T47D (cell line): ENCODE measurements at regions not wholly inside any gene's neighbourhood (a gene's known extent, or its start where the extent isn't known, plus 50 kb on each side); places are given as distances from the start of the nearest gene placed in this dataset.
A peak's percentile ranks its signal among the peaks of the same experiment; 100 is the strongest.

ENCODE experiments used
- DNase-seq, 2 experiments: peaks; one replicate each; pipeline versions ENCODE4 v3.0.0 to v3.0.0-alpha.2; 2011 to 2012; ENCODE audit warnings: low read depth in 1 of 2, low spot score in 1 of 2
- JUND ChIP-seq: IDR thresholded peaks from 2 replicates; pipeline ENCODE4 v1.6.1; 2012; ENCODE audit warnings: low read depth
- in situ Hi-C: cut with HindIII; loops from 2 replicates; pipeline ENCODE4 v1.10.0; 2016; ENCODE audit warnings: low sequenced_read_pairs, low pct_unique_long_range_greater_than_20kb

DNA sequence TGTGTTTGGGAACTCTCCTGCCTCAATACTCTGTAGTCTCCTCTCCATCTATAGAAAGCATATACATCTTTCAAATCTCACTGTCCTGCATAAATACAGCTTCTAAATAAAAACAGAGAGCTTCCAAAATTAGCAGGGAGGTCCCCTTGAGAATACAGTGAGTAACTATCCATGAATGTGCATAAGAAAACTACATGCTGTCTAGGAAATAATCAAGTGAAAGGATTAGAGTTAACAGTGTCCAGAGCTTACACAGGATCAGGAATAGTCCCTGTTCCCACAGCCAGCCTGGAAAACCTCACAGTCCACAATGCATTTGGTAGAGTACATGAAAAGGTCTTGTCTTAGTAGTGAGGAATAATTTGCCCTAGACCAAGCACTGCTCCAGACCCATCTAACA is 123.0 kb upstream of the POU3F2 start:
- DNase-seq: no peak
- in situ Hi-C loops: no loop called here
- no peak for TF ChIP-seq JUND

DNA sequence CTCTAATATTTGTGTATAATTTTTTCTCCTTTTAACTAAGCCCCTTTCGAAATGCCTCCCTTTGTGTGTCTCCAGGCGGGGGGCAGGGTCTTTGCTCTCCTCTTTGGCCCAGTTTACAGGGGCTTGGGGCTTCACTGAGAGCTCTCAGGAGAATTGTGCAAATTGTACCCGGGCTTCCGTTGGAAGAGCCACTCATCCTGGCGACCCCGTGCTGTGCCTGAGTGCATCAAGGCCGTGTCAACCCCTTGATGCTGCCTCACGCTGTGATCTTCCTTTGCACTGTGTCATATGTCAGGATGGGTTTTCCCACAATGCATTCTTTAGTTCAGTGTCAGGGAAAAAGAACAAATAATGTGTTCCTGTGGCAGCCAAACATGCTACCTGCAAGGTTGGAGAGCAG is 118.0 kb upstream of the POU3F2 start:
- no peak for TF ChIP-seq JUND
- in situ Hi-C loops: no loop called here
- no peak for DNase-seq

DNA sequence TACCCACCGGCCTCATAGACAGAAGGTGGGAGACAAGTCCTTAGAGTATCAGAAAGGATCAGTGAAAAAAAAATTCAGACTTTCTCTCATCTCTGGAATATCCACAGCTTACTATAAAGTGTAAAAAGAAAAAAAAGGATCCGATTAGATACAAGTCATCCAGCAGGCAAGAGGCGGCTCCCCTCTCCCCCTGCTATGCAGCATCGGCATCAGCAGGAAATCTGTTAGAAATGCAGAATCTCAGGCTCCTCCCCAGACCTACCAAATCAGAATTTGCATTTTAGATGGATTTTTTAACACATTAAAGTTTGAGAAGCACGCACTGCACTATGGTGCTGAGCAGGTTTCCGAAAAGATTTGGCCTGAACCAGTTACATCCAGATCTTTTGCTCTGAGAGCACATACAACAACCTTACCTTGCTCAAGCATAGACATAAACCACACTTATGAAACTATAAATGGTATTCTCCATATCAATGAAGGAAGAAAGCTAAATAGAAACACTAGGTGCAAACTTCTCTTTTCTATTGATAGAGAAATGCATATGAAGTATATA is 117.0 kb upstream of the POU3F2 start:
- in situ Hi-C loops: no loop called here
- TF ChIP-seq JUND: no peak
- no peak for DNase-seq

DNA sequence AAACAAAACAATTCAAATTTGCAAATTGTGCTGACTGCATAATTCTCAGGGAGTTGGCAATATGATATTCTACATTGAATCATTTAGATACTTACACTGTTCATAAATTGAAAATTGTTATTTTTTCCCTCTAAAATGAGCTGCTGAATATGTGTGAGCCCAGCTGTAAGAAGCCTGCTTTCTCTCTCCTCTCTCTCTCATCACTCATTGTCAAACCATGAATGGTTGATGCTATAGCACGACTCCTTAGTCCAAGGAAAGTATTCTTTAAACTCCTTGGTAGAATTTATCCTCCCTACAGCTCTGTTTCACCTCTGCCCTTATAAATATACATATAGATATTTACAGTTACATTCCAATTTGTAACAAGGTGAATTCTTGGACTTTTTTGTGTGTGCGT is 116.4 kb upstream of the POU3F2 start:
- DNase-seq: no peak
- in situ Hi-C loops: no loop called here
- no peak for TF ChIP-seq JUND

DNA sequence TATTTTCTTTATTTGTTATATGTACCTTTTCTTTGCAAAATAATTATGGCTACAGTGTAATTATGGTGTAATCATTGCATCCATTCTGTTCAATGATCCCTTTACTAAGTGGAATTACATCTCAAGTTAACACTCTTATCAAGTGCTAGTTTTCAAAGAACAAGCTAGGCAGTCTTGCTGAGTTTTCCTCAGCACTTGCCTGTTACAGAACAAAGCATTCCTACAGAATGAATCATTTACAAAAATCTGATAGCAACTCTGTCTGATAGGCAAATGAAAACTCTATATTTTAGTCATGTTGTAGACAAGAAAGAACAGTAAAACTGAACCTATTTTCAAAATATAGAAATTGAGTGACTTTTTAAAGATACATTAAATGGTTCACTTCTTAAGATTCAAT is 109.8 kb upstream of the POU3F2 start:
- no peak for TF ChIP-seq JUND
- no peak for DNase-seq

DNA sequence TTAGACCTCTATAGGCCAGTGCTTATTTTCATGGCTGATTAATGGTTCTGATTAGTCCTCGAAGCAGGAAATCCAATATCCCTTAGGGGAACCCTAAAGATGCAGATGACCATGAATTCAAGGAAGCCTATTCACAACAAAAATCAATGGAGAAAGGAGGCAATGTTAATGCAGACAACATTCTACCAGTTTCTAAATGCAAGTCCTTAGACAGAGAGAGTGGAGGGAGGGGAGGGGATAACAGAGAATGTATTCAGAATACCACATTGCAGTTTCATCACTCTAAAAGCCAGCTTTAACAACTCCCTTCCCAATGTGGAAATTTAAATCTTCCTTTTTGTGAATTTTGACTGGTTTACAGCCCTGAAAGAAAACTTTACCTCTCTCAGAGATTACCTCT is 87.1 kb upstream of the POU3F2 start:
- DNase-seq: no peak
- in situ Hi-C loops: no loop called here
- TF ChIP-seq JUND: no peak

More for the DNA sequence above, 109.8 kb upstream of the POU3F2 start:
- in situ Hi-C loops: no loop called here

DNA sequence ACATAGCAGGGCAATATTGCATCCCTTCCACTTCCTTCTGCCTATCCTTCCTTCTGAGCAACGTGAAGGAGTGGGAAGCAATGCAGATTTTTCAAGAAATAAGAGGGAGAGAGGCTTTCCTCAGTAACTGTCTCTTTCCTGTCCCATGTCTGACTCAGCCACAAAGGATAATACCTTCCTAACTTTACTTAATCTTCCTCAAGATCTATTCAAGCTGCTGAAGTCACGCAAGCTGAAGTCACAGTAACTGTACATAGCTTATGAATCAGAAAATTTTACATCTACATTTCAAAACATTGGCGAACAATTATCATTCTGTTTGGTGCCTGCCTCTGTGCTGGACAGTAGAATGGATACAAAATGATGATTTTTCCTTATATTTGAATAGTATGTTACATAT is 86.4 kb upstream of the POU3F2 start:
- in situ Hi-C loops: no loop called here
- no peak for TF ChIP-seq JUND
- no peak for DNase-seq

DNA sequence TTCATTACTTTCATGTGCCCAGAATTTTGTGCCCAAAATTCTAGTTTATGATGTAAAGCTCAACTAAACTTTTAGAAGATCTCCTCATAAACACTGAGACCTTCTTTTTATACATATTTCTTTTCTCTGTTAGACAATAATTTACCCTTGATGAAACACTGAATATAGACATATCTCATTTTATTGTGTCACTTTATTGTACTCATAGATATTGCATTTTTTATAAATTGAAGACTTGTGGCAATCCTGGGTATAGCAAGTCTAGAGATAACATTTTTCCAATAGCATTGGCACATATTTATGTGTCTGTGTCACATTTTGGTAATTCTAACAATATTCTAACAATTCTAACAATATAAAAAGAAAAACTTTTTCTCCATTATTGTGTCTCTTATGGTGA is 74.9 kb upstream of the POU3F2 start:
- no peak for TF ChIP-seq JUND
- no peak for DNase-seq
- in situ Hi-C loops: no loop called here

DNA sequence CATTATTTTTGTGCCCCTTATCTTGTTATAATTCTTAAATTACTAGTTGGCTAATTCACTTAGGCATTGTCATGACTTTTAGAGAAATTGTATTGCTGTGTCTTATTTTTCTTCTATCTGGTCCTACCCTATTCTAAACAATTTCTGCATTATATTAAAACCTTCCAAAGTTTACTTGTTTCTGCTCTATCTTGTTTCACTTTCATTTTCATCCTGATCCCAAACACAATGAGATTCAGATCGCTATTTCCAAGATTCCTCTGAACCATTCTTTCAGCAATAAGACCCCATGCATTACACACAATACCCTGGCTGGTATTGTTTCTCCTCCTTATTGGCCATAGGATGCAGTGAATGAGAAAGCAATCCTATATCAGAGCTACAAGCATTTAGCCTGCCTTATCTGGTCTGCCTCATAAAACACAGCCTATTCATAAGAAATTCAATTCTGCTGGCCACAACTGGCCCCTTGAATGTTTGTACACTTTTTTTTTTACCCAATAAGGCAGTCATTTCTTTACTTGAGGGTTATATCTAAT is 69.9 kb upstream of the POU3F2 start:
- in situ Hi-C loops: no loop called here
- no peak for DNase-seq
- no peak for TF ChIP-seq JUND

DNA sequence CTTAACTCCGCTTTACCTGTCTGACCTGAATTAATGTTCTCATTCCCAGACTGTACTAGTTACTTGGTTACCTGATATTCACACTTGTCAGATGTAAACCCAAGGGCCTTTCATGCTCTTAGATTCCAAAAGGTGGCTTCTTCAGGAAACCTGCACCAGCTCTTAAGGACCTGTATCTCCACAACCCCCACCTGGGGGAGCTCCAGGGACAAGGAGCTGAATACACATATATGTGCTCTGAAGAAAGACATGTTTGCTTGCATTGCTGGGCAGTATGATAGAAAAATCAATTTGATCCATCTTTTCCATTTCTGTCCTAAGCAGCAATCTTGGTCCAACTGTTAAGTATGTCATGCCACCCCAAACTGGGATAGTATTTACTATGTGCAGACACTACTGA is 64.8 kb upstream of the POU3F2 start:
- peak in 1 of 2 experiments; percentile 70 for DNase-seq
- no peak for TF ChIP-seq JUND
- in situ Hi-C loops: no loop called here

DNA sequence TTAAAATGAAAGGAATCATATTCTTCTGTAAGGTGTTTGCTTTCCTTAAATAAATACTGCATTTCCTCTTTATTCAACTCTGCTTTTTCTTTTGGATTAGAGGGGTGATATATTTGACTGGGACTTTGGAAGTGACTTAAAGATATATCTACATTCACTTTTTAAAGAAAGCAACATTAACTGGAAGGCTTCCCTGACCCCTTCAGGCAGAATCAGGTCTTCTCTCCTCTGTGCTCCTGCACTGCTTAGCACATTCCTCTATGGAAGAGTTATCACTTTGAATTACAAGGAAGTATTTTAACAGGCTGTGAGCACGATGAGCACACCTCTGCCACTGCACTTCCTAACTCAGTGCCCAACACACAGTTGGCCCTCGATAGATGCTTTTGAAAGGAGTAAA is 59.2 kb upstream of the POU3F2 start:
- no peak for TF ChIP-seq JUND
- in situ Hi-C loops: no loop called here
- no peak for DNase-seq

DNA sequence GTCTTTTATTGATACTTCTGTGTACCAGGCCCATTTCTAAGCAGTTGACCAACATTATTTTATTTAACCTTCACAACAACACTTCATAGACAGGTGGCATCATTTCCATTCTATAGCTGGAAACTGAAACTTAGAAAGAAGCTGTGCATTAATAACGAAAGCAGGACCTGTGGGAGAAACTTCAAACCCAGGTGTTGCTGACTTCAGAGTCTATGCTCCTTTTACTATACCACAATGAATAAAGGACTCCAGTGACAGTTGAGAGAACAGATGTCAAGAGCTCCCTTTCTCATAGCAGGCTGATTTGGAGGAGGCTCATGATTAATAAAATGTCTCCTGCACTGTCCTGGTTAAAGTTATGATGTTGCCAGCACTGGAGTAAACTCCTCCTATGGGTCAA is 56.6 kb upstream of the POU3F2 start:
- DNase-seq: no peak
- in situ Hi-C loops: no loop called here
- TF ChIP-seq JUND: no peak

DNA sequence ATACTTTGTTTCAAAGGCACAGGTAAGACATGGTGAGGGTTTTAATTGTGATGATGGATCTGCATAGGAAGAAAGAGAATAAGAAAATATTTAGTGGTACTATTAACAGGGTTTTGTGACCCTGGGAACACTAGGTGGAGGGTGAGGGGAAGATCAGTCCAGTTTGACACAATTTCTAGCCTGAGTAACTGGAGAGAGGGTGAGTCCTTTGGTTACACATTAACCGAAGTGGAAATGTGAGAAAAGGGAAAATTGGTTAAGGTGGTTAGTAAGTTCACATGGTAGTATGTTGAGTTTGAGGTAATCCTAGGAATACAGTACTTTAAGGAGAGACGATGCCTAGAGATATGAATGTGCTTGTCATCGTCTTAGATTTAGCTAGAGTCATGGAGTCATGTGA is 54.8 kb upstream of the POU3F2 start:
- no peak for TF ChIP-seq JUND
- in situ Hi-C loops: no loop called here

DNA sequence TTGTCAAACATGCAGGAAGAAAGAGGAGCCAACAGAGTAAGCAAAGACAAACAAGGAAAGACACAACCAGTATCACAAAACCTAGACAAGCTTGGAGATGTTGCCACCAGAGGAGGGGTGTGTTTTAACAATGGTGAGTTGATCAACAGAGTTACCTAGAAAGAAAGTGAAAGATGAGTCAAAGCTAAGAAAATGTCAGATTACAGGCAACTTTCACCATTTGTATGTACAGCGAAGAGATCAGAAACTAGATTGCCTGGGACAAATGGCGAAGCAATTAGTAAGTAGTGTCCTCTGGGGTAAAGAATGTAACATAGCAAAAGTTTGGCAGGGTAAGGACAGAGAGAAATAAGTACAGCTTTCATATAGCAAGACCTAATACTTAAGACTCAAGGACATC is 51.6 kb upstream of the POU3F2 start:
- no peak for DNase-seq
- no peak for TF ChIP-seq JUND
- in situ Hi-C loops: no loop called here

More for the DNA sequence above, 54.8 kb upstream of the POU3F2 start:
- DNase-seq: no peak

DNA sequence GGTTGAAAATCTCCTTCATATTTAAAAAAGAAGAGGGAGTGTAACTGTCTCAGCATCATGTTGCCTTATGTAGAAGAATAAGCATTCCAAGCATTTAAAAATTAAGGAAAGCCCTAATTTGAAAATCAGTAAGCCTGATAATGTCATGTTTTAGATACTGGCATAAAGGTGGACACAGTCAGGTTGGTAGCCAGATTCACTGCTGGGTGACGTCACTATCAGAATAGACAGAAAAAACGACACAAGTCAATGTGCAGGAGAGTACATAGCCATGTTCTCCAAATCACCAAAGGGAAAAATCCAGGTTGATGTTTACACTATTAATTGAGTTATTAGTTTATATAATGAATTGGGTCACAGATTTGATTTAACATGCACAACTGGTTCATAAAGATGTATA is 50.8 kb upstream of the POU3F2 start:
- no peak for DNase-seq
- TF ChIP-seq JUND: no peak
- in situ Hi-C loops: no loop called here
